GM19351 (cell line): ENCODE measurements at regions not wholly inside any gene's neighbourhood (a gene's known extent, or its start where the extent isn't known, plus 50 kb on each side); places are given as distances from the start of the nearest gene placed in this dataset.
"Not testable (repeated sequence)": the region's sequence is repeated elsewhere in the genome, so short reads cannot be mapped to it uniquely, and the experiment has no call there.

Source experiments
- ATAC-seq: cut with Tn5 transposase; IDR thresholded peaks from one replicate; pipeline ENCODE4 v1.9.1; 2021; ENCODE audit warnings: mild to moderate bottlenecking, moderate library complexity; ENCODE audit not compliant: unreplicated experiment

- no peak for ATAC-seq
Observed at GRCh38 chr20:4476903-4477500, 209.3 kb upstream of the PRNP start.

GRCh38 chr20:4472906-4473305, 213.3 kb upstream of the PRNP start:
- no peak for ATAC-seq

GRCh38 chr20:4471221-4471620, 215.0 kb upstream of the PRNP start:
- ATAC-seq: no peak

GRCh38 chr20:4470375-4470774, 215.9 kb upstream of the PRNP start:
- ATAC-seq: no peak

GRCh38 chr20:4469910-4470309, 216.3 kb upstream of the PRNP start:
- no peak for ATAC-seq

GRCh38 chr20:4468114-4468513, 218.1 kb upstream of the PRNP start:
- ATAC-seq: no peak

GRCh38 chr20:4465855-4466545, 216.9 kb upstream of the ADRA1D start:
- no peak for ATAC-seq

GRCh38 chr20:4465212-4465611, 216.1 kb upstream of the ADRA1D start:
- ATAC-seq: no peak

GRCh38 chr20:4462801-4463200, 213.7 kb upstream of the ADRA1D start:
- ATAC-seq: not testable (repeated sequence)

- no peak for ATAC-seq
Observed at GRCh38 chr20:4459081-4459480, 210.0 kb upstream of the ADRA1D start.

GRCh38 chr20:4457566-4458543, 208.8 kb upstream of the ADRA1D start:
- no peak for ATAC-seq

GRCh38 chr20:4455996-4456395, 206.9 kb upstream of the ADRA1D start:
- ATAC-seq: no peak

- ATAC-seq: no peak
Observed at GRCh38 chr20:4455301-4455701, 206.2 kb upstream of the ADRA1D start.

- no peak for ATAC-seq
Observed at GRCh38 chr20:4454111-4454510, 205.0 kb upstream of the ADRA1D start.

- no peak for ATAC-seq
Observed at GRCh38 chr20:4453359-4453758, 204.3 kb upstream of the ADRA1D start.

GRCh38 chr20:4451487-4452081, 202.5 kb upstream of the ADRA1D start:
- ATAC-seq: no peak

GRCh38 chr20:4449957-4450715, 201.0 kb upstream of the ADRA1D start:
- no peak for ATAC-seq

- no peak for ATAC-seq
Observed at GRCh38 chr20:4445784-4446183, 196.7 kb upstream of the ADRA1D start.

- no peak for ATAC-seq
Observed at GRCh38 chr20:4445331-4445730, 196.2 kb upstream of the ADRA1D start.

- ATAC-seq: no peak
Observed at GRCh38 chr20:4444404-4444803, 195.3 kb upstream of the ADRA1D start.

- ATAC-seq: no peak
Observed at GRCh38 chr20:4443016-4443415, 193.9 kb upstream of the ADRA1D start.
